CD14-positive monocyte (primary cell): ENCODE measurements at regions not wholly inside any gene's neighbourhood (a gene's known extent, or its start where the extent isn't known, plus 50 kb on each side); places are given as distances from the start of the nearest gene placed in this dataset.

Experiments
- DNase-seq, 3 donors: peaks; one replicate each; pipeline ENCODE4 v3.0.0-alpha.2; 2011 to 2022
- H2AFZ ChIP-seq: 2 replicates; pipeline ENCODE4 v1.6.0; 2012; ENCODE audit warnings: mild to moderate bottlenecking, low read depth, low read length, inconsistent platforms; ENCODE audit not compliant: insufficient read depth, poor library complexity, severe bottlenecking
- H3K27ac ChIP-seq, 2 donors: 1 replicate in 1 of 2; 2 replicates in 1 of 2; pipeline ENCODE4 v1.5.1; 2012 to 2013; ENCODE audit warnings: low read length in 2 of 2, control low read depth in 1 of 2, inconsistent platforms in 1 of 2, low read depth in 1 of 2, mild to moderate bottlenecking in 1 of 2
- H3K27me3 ChIP-seq, 2 donors: one replicate each; pipeline versions ENCODE4 v1.6.0 to v1.6.1; 2011 to 2013; ENCODE audit warnings: low read length in 2 of 2; ENCODE audit not compliant: control insufficient read depth in 2 of 2, insufficient read depth in 2 of 2
- H3K36me3 ChIP-seq, 2 donors: replicated peaks in 1 of 2; 1 replicate in 1 of 2; 2 replicates in 1 of 2; pipeline versions ENCODE4 v1.5.1 to v1.6.1; 2012 to 2013; ENCODE audit warnings: low read length in 2 of 2, control low read depth in 1 of 2, inconsistent platforms in 1 of 2, mild to moderate bottlenecking in 1 of 2; ENCODE audit not compliant: insufficient read depth in 2 of 2, control insufficient read depth in 1 of 2
- H3K4me1 ChIP-seq, 2 donors: 1 replicate in 1 of 2; 2 replicates in 1 of 2; pipeline versions ENCODE4 v1.5.1 to v1.6.1; 2012 to 2013; ENCODE audit warnings: low read length in 2 of 2, control low read depth in 1 of 2, inconsistent platforms in 1 of 2, mild to moderate bottlenecking in 1 of 2, moderate library complexity in 1 of 2; ENCODE audit not compliant: insufficient read depth in 2 of 2, control insufficient read depth in 1 of 2
- H3K4me2 ChIP-seq: replicated peaks from 2 replicates; pipeline ENCODE3; 2012; ENCODE audit warnings: low read length, moderate library complexity, mild to moderate bottlenecking; ENCODE audit not compliant: poor library complexity, severe bottlenecking; ENCODE audit errors: extremely low read depth
- H3K4me3 ChIP-seq, 3 experiments: fragments of 200-600 bp in 1 of 3; sonication (generic) in 1 of 3; replicated peaks in 1 of 3; 1 replicate in 2 of 3; 2 replicates in 1 of 3; pipeline ENCODE4 v1.5.1; 2011 to 2013; ENCODE audit warnings: low read length in 3 of 3, mild to moderate bottlenecking in 3 of 3, control low read depth in 2 of 3, low read depth in 2 of 3, inconsistent platforms in 1 of 3, moderate library complexity in 1 of 3
- H3K79me2 ChIP-seq: 2 replicates; pipeline ENCODE4 v1.6.0; 2012; ENCODE audit warnings: mild to moderate bottlenecking, control low read depth, inconsistent platforms, low read length, moderate library complexity; ENCODE audit not compliant: insufficient read depth
- H3K9ac ChIP-seq: 2 replicates; pipeline ENCODE4 v1.6.0; 2017; ENCODE audit warnings: low read length, mild to moderate bottlenecking; ENCODE audit not compliant: insufficient read depth, poor library complexity, severe bottlenecking
- H3K9me3 ChIP-seq, 2 donors: replicated peaks in 1 of 2; 1 replicate in 1 of 2; 2 replicates in 1 of 2; pipeline versions ENCODE4 v1.5.1 to v1.6.1; 2012 to 2013; ENCODE audit warnings: low read length in 2 of 2, control low read depth in 1 of 2; ENCODE audit not compliant: control insufficient read depth in 1 of 2, insufficient read depth in 1 of 2
- H4K20me1 ChIP-seq: 2 replicates; pipeline ENCODE4 v1.6.0; 2012; ENCODE audit warnings: mild to moderate bottlenecking, low read length, control low read depth, moderate library complexity; ENCODE audit not compliant: insufficient read depth
- H3K27ac Mint-ChIP-seq, 7 donors: one replicate each; pipeline ENCODE4 v1.8.0; 2020; ENCODE audit warnings: mild to moderate bottlenecking in 7 of 7, mixed read lengths in 7 of 7, moderate library complexity in 6 of 7, inconsistent platforms in 2 of 7
- H3K27me3 Mint-ChIP-seq, 3 donors: one replicate each; pipeline ENCODE4 v1.8.0; 2021 to 2022; ENCODE audit warnings: low read depth in 3 of 3, mild to moderate bottlenecking in 3 of 3, mixed read lengths in 3 of 3, moderate library complexity in 3 of 3, inconsistent platforms in 1 of 3
- H3K36me3 Mint-ChIP-seq, 2 donors: one replicate each; pipeline ENCODE4 v1.8.0; 2020; ENCODE audit warnings: mixed read lengths in 2 of 2, inconsistent platforms in 1 of 2, mild to moderate bottlenecking in 1 of 2
- H3K4me1 Mint-ChIP-seq: one replicate; pipeline ENCODE4 v1.8.0; 2020; ENCODE audit warnings: mild to moderate bottlenecking, mixed read lengths
- H3K4me3 Mint-ChIP-seq, 2 donors: one replicate each; pipeline ENCODE4 v1.8.0; 2020; ENCODE audit warnings: mild to moderate bottlenecking in 2 of 2, mixed read lengths in 2 of 2, moderate library complexity in 1 of 2
- H3K9me3 Mint-ChIP-seq, 7 donors: one replicate each; pipeline ENCODE4 v1.8.0; 2020 to 2022; ENCODE audit warnings: mixed read lengths in 7 of 7, mild to moderate bottlenecking in 6 of 7, moderate library complexity in 6 of 7, inconsistent platforms in 2 of 7
- WGBS: methylation state at CpG from one replicate; pipeline ENCODE4 v1.1.5; 2013; ENCODE audit warnings: missing lambda C conversion rate; ENCODE audit not compliant: insufficient coverage; 5-methylcytosine and 5-hydroxymethylcytosine counted together
- intact Hi-C, 2 donors: fragments of 100-400 bp; cut with micrococcal nuclease; formaldehyde crosslinking; loops; one replicate each; pipeline versions ENCODE4 v1.15.0 to v1.15.1; 2023
- TF ChIP-seq, protein P1 (sequence below): fragments of 200-600 bp; IDR thresholded peaks from one replicate; pipeline ENCODE4 v1.8.0; 2022; ENCODE audit warnings: antibody characterized with exemption, mild to moderate bottlenecking

GRCh38 chr12:77294016-77294415 lies 228.6 kb upstream of the E2F7 start:
- Mint-ChIP-seq H3K27me3 (peaks cover 0 to 2% (median 0%) of the 10 kb centered on the region in 3 donors), H3K36me3 (no peaks in the 10 kb centered on the region), H3K9me3 (peaks cover 3 to 8% (median 6%) of the 10 kb centered on the region in 7 donors), H3K27ac (no peak overlapping the region), H3K4me1 (no peaks in the 10 kb centered on the region), H3K4me3 (no peak overlapping the region)
- H3K4me2 ChIP-seq = no peak overlapping the region
- no peak overlapping the region for H3K27ac ChIP-seq
- H3K9me3 ChIP-seq = no peaks in the 10 kb centered on the region
- H3K9ac ChIP-seq = no peak overlapping the region
- no peaks in the 10 kb centered on the region for H3K27me3 ChIP-seq
- no peaks in the 10 kb centered on the region for H3K4me1 ChIP-seq
- TF ChIP-seq, protein P1, sequence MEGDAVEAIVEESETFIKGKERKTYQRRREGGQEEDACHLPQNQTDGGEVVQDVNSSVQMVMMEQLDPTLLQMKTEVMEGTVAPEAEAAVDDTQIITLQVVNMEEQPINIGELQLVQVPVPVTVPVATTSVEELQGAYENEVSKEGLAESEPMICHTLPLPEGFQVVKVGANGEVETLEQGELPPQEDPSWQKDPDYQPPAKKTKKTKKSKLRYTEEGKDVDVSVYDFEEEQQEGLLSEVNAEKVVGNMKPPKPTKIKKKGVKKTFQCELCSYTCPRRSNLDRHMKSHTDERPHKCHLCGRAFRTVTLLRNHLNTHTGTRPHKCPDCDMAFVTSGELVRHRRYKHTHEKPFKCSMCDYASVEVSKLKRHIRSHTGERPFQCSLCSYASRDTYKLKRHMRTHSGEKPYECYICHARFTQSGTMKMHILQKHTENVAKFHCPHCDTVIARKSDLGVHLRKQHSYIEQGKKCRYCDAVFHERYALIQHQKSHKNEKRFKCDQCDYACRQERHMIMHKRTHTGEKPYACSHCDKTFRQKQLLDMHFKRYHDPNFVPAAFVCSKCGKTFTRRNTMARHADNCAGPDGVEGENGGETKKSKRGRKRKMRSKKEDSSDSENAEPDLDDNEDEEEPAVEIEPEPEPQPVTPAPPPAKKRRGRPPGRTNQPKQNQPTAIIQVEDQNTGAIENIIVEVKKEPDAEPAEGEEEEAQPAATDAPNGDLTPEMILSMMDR = no peak
- H3K4me3 ChIP-seq = no peak overlapping the region
- intact Hi-C loops = no loop called here
- no peak for DNase-seq
- H3K79me2 ChIP-seq = no peaks in the 10 kb centered on the region
- no peak overlapping the region for H2AFZ ChIP-seq
- no peaks in the 10 kb centered on the region for H3K36me3 ChIP-seq
- no CpG with 5 or more reads among the region's 1 CpG for WGBS
- no peaks in the 10 kb centered on the region for H4K20me1 ChIP-seq

- no peaks in the 10 kb centered on the region for H3K9me3 ChIP-seq
- TF ChIP-seq, protein P1 = no peak
- no peaks in the 10 kb centered on the region for H4K20me1 ChIP-seq
- H3K4me1 ChIP-seq = no peaks in the 10 kb centered on the region
- Mint-ChIP-seq H3K4me3 (no peak overlapping the region), H3K36me3 (no peaks in the 10 kb centered on the region), H3K27ac (no peak overlapping the region), H3K27me3 (no peaks in the 10 kb centered on the region), H3K9me3 (peaks cover 0 to 3% (median 0%) of the 10 kb centered on the region in 7 donors), H3K4me1 (no peaks in the 10 kb centered on the region)
- intact Hi-C loops = no loop called here
- no peak overlapping the region for H2AFZ ChIP-seq
- WGBS = no CpG with 5 or more reads among the region's 1 CpG
- H3K79me2 ChIP-seq = no peaks in the 10 kb centered on the region
- DNase-seq = no peak
- no peaks in the 10 kb centered on the region for H3K36me3 ChIP-seq
- no peak overlapping the region for H3K4me2 ChIP-seq
- H3K27me3 ChIP-seq = no peaks in the 10 kb centered on the region
- no peak overlapping the region for H3K27ac ChIP-seq
- H3K4me3 ChIP-seq = no peak overlapping the region
- no peak overlapping the region for H3K9ac ChIP-seq
Measured at GRCh38 chr12:77274926-77275325, 209.6 kb upstream of the E2F7 start.
